GM23338 (cell line): ENCODE measurements at regions not wholly inside any gene's neighbourhood (a gene's known extent, or its start where the extent isn't known, plus 50 kb on each side); places are given as distances from the start of the nearest gene placed in this dataset.
"Not testable (repeated sequence)": the region's sequence is repeated elsewhere in the genome, so short reads cannot be mapped to it uniquely, and the experiment has no call there.

Experiments
- CREB1 ChIP-seq: fragments of 250-450 bp; sonication (Bioruptor Pico); IDR thresholded peaks from 2 replicates; pipeline ENCODE4 v1.5.0; 2020; ENCODE audit warnings: low read depth, mild to moderate bottlenecking, moderate library complexity
- ETS1 ChIP-seq: IDR thresholded peaks from 2 replicates; pipeline ENCODE4 v1.6.1; 2016; ENCODE audit warnings: antibody characterized with exemption
- EZH2 ChIP-seq: fragments of 200-600 bp; sonication (generic); IDR thresholded peaks from one replicate; pipeline ENCODE4 v1.8.0; 2017; ENCODE audit warnings: antibody characterized with exemption, mild to moderate bottlenecking, low read depth; ENCODE audit not compliant: unreplicated experiment
- EZH2phosphoT487 ChIP-seq: fragments of 200-600 bp; sonication (generic); IDR thresholded peaks from one replicate; pipeline ENCODE4 v1.8.1; 2018; ENCODE audit warnings: antibody characterized with exemption; ENCODE audit not compliant: unreplicated experiment
- JUNB ChIP-seq: IDR thresholded peaks from one replicate; pipeline ENCODE4 v1.6.1; 2016; ENCODE audit warnings: antibody characterized with exemption; ENCODE audit not compliant: unreplicated experiment
- NANOG ChIP-seq: IDR thresholded peaks from 2 replicates; pipeline ENCODE4 v1.6.1; 2016; ENCODE audit warnings: antibody characterized with exemption, borderline replicate concordance
- POLR2AphosphoS5 ChIP-seq: IDR thresholded peaks from 2 replicates; pipeline ENCODE4 v1.6.1; 2016; ENCODE audit warnings: antibody characterized with exemption, low read depth
- REST ChIP-seq: IDR thresholded peaks from one replicate; pipeline ENCODE4 v1.6.1; 2018; ENCODE audit warnings: antibody characterized with exemption; ENCODE audit not compliant: unreplicated experiment
- STAT1 ChIP-seq: IDR thresholded peaks from one replicate; pipeline ENCODE4 v1.6.1; 2016; ENCODE audit warnings: antibody characterized with exemption; ENCODE audit not compliant: unreplicated experiment
- ZNF331 ChIP-seq: fragments of 250-450 bp; sonication (Bioruptor Pico); IDR thresholded peaks from 2 replicates; pipeline ENCODE4 v1.5.0; 2020; ENCODE audit warnings: low read depth, mild to moderate bottlenecking, moderate library complexity
- TF ChIP-seq, protein P1 (sequence below), 2 experiments: fragments of 200-600 bp in 1 of 2; sonication (generic) in 1 of 2; conservative IDR thresholded peaks; 2 replicates each; pipeline versions ENCODE4 v1.5.1 to v1.6.1; 2016 to 2017; ENCODE audit warnings: antibody characterized with exemption in 2 of 2, low read depth in 2 of 2, mild to moderate bottlenecking in 2 of 2, moderate library complexity in 1 of 2

DNA sequence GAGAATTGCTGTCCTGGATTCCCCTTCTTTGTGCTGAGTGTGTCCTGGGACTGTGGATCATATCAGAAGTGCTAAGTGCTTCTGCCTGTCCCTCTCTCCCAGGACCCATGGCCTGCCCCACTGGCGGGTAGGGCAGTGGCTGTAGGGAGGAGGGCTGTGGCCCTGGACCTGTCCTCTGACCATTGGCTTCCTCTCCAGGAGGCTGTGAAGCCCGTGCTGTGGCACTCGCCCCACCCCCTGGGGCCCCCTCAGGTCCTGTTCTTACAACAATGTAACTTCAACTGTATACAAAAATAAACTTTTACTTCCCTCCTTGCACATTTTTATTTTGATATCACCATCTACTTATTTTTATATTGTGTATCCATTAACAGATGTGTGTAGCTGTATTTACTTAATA, 743.8 kb upstream of the CDH8 start:
- TF ChIP-seq EZH2phosphoT487; EZH2; REST; ETS1; POLR2AphosphoS5; ZNF331 (CRISPR knock-in tag); CREB1 (CRISPR knock-in tag); JUNB; STAT1; NANOG: not testable (repeated sequence)
- TF ChIP-seq, protein P1, sequence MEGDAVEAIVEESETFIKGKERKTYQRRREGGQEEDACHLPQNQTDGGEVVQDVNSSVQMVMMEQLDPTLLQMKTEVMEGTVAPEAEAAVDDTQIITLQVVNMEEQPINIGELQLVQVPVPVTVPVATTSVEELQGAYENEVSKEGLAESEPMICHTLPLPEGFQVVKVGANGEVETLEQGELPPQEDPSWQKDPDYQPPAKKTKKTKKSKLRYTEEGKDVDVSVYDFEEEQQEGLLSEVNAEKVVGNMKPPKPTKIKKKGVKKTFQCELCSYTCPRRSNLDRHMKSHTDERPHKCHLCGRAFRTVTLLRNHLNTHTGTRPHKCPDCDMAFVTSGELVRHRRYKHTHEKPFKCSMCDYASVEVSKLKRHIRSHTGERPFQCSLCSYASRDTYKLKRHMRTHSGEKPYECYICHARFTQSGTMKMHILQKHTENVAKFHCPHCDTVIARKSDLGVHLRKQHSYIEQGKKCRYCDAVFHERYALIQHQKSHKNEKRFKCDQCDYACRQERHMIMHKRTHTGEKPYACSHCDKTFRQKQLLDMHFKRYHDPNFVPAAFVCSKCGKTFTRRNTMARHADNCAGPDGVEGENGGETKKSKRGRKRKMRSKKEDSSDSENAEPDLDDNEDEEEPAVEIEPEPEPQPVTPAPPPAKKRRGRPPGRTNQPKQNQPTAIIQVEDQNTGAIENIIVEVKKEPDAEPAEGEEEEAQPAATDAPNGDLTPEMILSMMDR (conservative IDR thresholded peaks at IDR 0.05; ENCODE audit: low read depth in 2 of 2), result not testable (repeated sequence)
